GM21786 (cell line): ENCODE measurements at regions not wholly inside any gene's neighbourhood (a gene's known extent, or its start where the extent isn't known, plus 50 kb on each side); places are given as distances from the start of the nearest gene placed in this dataset.
"Not testable (repeated sequence)": the region's sequence is repeated elsewhere in the genome, so short reads cannot be mapped to it uniquely, and the experiment has no call there.

ENCODE experiments used
- ATAC-seq: cut with Tn5 transposase; IDR thresholded peaks from one replicate; pipeline ENCODE4 v1.9.1; 2021; ENCODE audit not compliant: unreplicated experiment

DNA sequence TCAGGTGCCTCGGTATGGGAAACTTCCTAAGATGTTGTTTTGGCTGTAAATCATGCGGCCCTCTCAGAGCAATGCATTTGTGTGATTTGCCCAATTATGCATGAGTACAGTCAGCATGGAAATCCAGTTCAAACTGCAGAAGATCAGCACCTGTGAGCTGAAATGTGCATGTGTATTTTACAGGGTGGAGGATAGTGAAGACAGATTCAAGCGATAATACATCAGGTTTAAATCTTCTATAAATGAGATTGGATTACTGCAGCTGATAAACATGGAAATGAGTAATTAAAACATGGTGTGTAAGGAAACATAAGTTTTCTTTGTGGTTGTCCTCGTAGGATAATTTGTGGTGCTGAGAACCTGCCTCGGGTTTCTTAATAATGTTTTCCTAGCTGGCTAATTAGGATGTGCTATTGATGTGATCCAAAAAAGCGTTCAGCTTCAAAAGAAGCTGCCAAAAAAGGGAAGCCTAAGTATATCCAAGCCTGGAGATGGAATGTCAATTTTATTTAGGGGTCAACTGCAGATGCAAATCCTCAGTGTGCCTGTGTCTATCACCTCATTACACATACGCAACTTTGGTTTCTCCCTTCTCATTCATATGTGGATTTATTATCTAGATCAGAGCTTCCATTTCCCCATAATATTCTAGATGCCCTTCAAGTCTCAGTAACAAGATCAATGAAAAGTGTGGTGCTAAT lies 117.1 kb upstream of the CCDC28A start:
- ATAC-seq: no peak

- ATAC-seq: no peak
Observed at GRCh38 chr6:138657065-138657425, 116.5 kb upstream of the CCDC28A start.

GRCh38 chr6:138659998-138660397 lies 113.6 kb upstream of the CCDC28A start:
- ATAC-seq: no peak

DNA sequence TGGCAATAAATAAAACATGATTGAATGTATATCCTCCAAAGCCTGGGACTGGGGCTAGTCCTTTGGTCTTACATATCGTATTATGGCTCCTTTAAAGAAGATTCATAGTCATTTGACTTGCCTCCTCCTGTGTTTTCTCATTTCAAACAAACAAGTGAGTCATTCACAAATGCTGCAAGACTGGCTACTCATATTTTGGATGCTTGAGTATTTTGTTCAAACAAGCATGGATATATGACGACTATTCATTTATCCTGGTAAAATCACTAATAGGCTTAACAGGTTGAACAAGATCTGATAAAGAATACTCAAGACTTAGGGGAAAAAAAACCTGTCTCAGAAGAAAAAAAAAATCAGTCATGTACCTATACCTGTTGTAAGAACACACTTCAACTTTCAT lies 111.1 kb upstream of the CCDC28A start:
- ATAC-seq: no peak

GRCh38 chr6:138663892-138664291 lies 109.7 kb upstream of the CCDC28A start:
- no peak for ATAC-seq

- no peak for ATAC-seq
Observed at GRCh38 chr6:138664745-138665144, 108.8 kb upstream of the CCDC28A start.

- no peak for ATAC-seq
Observed at GRCh38 chr6:138666636-138667035, 106.9 kb upstream of the CCDC28A start.

GRCh38 chr6:138667408-138667807 lies 106.2 kb upstream of the CCDC28A start:
- no peak for ATAC-seq

DNA sequence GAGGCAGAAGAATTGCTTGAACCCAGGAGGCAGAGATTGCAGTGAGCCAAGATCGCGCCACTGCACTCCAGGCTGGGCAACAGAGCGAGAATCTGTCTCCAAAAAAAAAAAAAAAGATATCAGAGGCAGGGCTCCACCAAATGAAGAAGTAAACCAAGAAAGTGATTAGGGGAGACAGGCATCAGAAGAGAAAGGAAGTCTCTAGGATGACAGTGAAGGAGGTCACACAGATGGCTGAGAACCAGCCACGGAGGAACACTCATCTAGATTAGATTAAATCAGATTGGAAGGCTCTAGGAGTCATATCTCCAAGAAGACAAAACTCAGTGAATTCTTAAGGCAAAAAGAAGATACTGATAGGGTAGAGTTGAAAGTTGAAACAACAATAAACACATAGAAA lies 102.2 kb upstream of the CCDC28A start:
- ATAC-seq: no peak

- ATAC-seq: no peak
Observed at GRCh38 chr6:138673346-138674014, 100.1 kb upstream of the CCDC28A start.

DNA sequence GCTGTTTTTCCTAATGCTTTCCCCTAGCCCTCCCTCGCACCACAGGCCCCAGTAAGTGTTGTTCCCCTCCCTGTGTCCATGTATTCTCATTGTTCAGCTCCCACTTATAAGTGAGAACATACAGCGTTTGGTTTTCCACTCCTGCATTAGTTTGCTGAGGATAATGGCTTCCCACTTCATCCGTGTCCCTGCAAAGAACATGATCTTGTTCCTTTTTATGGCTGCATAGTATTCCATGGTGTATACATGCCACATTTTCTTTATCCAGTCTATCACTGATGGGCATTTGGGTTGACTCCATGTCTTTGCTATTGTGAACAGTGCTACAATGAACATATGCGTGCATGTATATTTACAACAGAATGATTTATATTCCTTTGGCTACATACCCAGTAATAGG lies 99.1 kb upstream of the CCDC28A start:
- not testable (repeated sequence) for ATAC-seq

DNA sequence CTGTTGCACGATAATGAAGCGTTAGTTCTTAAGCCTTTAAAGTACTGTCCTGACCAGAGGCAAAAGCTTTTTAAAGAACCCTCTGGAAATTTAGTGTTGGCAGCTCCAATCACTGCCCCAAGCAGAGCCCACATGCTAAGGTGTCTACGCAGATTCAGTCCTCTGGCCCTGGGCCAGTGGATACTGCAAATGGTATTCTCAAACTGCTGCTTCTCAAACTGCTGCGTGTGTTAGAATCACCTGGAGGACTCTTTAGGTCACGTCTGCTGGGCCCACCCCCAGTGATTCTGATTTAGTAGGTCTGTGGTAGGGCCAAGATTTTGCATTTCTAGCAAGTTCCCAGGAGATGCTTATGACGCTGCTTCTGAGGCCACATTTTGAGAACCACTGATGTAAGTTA lies 96.0 kb upstream of the CCDC28A start:
- ATAC-seq: no peak

DNA sequence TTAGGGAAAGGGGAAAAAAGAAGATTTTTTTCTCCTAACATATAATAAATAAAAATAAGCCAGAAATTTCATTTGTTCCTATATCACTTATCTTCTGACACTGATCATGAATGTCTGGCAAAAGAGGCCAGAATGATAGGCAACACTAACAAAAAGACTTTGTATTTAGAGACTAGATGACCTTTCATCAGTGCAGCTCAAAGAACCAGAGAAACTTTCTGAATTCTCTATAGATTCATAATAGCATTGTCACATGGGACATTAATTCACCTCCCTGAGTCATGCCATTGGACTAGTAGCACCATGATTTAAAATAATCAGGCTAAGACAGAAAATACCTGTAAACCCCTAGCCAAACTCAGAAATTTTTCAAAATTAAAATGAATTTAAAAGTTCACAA lies 95.4 kb upstream of the CCDC28A start:
- ATAC-seq: no peak

DNA sequence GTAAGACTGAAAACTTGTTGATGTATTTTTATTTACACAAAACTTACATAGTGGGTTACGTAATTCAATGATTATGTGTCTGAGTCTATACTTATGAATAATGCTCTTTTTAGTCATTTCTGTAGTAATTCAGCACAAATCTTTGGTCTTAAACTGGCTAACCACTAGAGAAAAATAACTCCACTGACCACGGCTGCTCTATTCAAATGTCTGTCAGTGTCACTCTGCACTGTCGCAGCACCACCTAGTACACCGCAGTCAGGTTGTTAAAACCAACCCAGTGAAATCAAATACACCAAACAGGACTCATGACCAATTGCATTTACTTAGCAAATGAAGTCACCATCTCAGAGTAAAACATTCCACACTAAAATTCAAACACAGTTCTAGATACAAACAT lies 93.5 kb upstream of the CCDC28A start:
- no peak for ATAC-seq

DNA sequence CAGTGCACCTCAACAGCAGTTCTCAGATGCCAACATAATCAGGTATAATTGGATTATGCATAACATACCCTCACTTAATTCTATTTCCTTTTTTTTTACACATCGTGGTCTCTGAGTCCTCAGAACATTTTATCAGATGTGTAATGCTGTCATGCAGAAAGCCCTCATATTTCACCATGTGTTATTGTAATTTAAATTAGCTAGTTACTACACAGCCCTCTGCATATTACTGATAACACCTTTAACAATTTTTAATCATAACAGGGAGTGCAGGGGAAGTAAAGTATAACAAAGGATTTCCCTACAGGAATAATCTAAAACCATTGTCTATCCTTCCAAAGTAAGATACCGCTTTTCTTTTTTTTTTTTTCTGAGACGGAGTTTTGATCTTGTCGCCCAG lies 91.9 kb upstream of the CCDC28A start:
- ATAC-seq: no peak

DNA sequence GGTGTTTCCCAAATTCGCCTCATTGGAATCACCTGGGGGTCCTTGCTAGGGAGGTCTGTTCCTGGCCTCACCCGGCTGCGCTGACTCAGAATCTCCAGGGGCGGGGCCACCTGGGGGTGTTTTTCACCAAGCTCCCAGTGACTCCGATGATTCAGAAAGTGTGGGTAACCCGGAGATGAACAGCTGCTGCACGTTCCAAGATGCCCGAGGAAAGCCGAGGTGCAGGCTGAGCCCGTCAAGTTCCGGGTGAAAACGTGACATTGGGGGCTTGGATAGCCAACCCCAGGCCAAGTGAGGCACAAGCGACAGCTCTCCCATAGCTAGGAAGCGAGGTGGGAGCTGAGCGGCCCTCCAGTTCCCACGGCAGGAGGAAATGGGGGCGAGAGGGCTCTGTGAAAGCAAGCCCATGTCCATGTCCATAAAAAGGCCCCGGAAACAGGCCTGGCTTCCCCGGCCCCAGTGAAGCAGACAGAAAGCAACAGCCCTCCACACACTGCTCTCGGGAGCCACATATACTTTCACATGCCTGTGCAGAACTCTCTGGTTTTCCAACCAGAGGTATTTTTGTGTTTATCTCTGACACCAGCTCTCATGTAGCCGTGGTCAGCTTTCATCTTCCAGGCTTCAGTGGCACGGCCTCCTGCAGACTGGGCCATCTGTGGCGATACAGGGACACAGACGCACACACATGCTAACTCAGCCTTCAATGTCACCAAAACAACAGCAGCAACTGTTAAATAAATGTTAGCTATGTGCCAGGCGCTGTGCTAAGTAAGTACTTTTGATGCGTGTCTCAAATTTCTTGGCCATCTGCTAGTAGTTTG lies 90.7 kb upstream of the CCDC28A start:
- no peak for ATAC-seq

- no peak for ATAC-seq
Observed at GRCh38 chr6:138685257-138685656, 88.3 kb upstream of the CCDC28A start.

GRCh38 chr6:138685781-138686180 lies 87.8 kb upstream of the CCDC28A start:
- no peak for ATAC-seq

GRCh38 chr6:138688580-138688979 lies 85.0 kb upstream of the CCDC28A start:
- ATAC-seq: no peak

DNA sequence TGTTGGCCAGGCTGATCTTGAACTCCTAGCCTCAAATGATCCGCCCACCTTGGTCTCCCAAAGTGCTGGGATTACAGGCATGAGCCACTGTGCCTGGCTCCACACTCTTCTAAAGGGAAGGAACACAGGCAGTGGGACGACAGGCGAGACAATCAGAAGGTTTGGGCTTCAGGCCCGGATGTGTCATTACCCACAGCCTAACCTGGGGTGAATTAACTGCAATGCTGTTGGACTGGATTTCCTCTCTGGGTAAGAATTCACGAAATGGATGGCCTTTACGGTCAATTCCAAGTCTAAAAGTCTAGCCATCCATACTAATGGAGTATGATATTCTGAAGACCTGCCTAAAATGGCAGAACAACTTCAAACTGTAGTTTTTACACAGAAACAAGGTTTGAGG lies 83.7 kb upstream of the CCDC28A start:
- no peak for ATAC-seq

DNA sequence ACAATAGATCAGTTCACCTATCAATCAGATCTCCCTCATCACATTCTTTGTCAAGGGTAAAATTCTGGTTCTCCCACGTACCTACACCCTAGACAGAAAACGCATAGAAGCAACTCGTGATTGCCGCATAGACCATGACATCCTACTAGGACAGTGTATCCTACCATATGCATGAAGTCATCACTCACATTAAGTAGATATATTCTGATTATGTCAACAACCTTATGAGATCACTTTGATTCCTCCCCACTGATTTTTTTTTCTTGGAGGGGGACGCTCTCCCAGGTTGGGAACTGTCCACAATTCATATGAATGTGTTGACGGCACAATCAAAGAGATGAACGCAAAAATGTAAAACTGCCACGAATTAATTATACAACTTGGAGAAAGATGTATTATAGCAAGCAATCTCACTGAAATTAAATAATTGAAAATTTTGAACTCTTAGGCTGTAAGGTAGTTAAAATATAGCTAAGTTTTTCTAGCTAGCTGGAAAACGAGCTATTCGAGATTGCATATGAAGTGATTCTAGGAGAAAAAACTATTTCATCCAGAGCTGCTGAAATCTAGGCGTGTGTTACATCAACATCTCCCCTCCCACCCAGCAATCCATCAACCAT lies 82.5 kb upstream of the CCDC28A start:
- ATAC-seq: no peak

GRCh38 chr6:138691595-138692057 lies 81.9 kb upstream of the CCDC28A start:
- no peak for ATAC-seq
